ENCODE measurements at regions not wholly inside any gene's neighbourhood (a gene's known extent, or its start where the extent isn't known, plus 50 kb on each side); places are given as distances from the start of the nearest gene placed in this dataset.

DNA sequence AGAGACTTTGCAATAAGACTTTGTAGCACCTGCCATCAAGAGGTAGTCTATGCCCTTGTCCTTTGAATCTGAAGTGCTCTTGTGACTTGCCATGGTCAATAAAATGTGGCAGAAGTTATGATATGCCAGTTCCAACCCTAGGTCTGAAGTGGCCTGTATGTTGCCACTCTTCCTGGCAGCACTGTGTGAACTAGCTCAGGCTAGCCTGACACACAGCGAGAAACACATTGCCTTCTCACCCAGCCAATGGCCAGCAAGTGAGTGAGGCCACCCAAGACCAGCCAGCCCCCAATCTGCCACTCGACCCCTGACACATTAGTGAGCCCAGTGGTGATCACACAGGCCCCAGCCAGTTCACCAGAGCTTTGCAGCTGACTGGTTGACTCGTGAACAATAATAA lies 52.7 kb upstream of the OSMR start:
- TF ChIP-seq, protein P1, sequence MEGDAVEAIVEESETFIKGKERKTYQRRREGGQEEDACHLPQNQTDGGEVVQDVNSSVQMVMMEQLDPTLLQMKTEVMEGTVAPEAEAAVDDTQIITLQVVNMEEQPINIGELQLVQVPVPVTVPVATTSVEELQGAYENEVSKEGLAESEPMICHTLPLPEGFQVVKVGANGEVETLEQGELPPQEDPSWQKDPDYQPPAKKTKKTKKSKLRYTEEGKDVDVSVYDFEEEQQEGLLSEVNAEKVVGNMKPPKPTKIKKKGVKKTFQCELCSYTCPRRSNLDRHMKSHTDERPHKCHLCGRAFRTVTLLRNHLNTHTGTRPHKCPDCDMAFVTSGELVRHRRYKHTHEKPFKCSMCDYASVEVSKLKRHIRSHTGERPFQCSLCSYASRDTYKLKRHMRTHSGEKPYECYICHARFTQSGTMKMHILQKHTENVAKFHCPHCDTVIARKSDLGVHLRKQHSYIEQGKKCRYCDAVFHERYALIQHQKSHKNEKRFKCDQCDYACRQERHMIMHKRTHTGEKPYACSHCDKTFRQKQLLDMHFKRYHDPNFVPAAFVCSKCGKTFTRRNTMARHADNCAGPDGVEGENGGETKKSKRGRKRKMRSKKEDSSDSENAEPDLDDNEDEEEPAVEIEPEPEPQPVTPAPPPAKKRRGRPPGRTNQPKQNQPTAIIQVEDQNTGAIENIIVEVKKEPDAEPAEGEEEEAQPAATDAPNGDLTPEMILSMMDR (IDR thresholded peaks at IDR 0.05), result no peak
- TF ChIP-seq POLR2AphosphoS5 (IDR thresholded peaks at IDR 0.05) (peak in 1 of 2 donors; percentile 23), EP300 (IDR thresholded peaks at IDR 0.05) (peak in 1 of 4 donors; percentile 38), POLR2A (IDR thresholded peaks at IDR 0.05) (no peak)

All from upper lobe of left lung (tissue), 4 donors.